UCSD-AML1 (cell line): ENCODE measurements at regions not wholly inside any gene's neighbourhood (a gene's known extent, or its start where the extent isn't known, plus 50 kb on each side); places are given as distances from the start of the nearest gene placed in this dataset.

ENCODE experiments used
- DNase-seq: peaks from one replicate; lab custom pipeline; 2025; ENCODE audit not compliant: unreplicated experiment; lab: John Stamatoyannopoulos, UW

- DNase-seq: peak; percentile 20
These were observed 87.2 kb downstream of the PTTG1 start for GRCh38 chr5:160508780-160509361.

GRCh38 chr5:160511280-160511929 lies 89.8 kb downstream of the PTTG1 start:
- DNase-seq: no peak
